HepG2 (cell line): ENCODE measurements at regions not wholly inside any gene's neighbourhood (a gene's known extent, or its start where the extent isn't known, plus 50 kb on each side); places are given as distances from the start of the nearest gene placed in this dataset.

ENCODE experiments used
- ATAC-seq: fragments of 200-7000 bp; cut with Tn5 transposase; 3 replicates; pipeline ENCODE4 v1.9.1; 2020; ENCODE audit warnings: mild to moderate bottlenecking, moderate library complexity
- BruUV-seq: library from RNA; stranded (reverse); fragments of 400-500 nt; replicated peaks from 2 replicates; lab custom pipeline; 2021; lab: Mats Ljungman, UMichigan
- CTCF ChIA-PET: fragments of 300-600 bp; formaldehyde crosslinking; extraction: SDS; loops from one replicate; lab custom pipeline; 2021; ENCODE audit warnings: low total read pairs, inconsistent platforms, low intra/inter-chr PET ratio; lab: Yijun Ruan, JAX
- POLR2A ChIA-PET: fragments of 350-600 bp; sonication (Branson Sonifier 250); formaldehyde crosslinking; loops from one replicate; lab custom pipeline; 2020; ENCODE audit warnings: antibody characterized with exemption, inconsistent platforms; lab: Yijun Ruan, JAX
- DNase-seq: peaks from one replicate; pipeline ENCODE4 v3.0.0-alpha.2; 2015; ENCODE audit warnings: low spot score
- FAIRE-seq: peaks from 3 replicates; lab custom pipeline; 2011; peaks lifted over from hg19 to GRCh38; lab: Jason Lieb, UNC
- H2AFZ ChIP-seq: one replicate; pipeline ENCODE4 v1.6.1; 2011; ENCODE audit warnings: low read length, inconsistent platforms
- H3K27ac ChIP-seq: fragments of 300-600 bp; 3 replicates; pipeline ENCODE4 v1.8.0; 2011; ENCODE audit warnings: mixed run types, mild to moderate bottlenecking, mixed read lengths, low read length, inconsistent platforms; ENCODE audit not compliant: insufficient read depth; ENCODE audit errors: extremely low read length
- H3K27me3 ChIP-seq, 2 experiments: fragments of 200-600 bp in 1 of 2; 2 replicates in 1 of 2; 3 replicates in 1 of 2; pipeline versions ENCODE4 v1.6.0 to v1.8.0; 2011; ENCODE audit warnings: low read length in 2 of 2, mild to moderate bottlenecking in 2 of 2, moderate library complexity in 2 of 2, inconsistent platforms in 1 of 2; ENCODE audit not compliant: insufficient read depth in 2 of 2, control insufficient read depth in 1 of 2
- H3K36me3 ChIP-seq, 2 experiments: fragments of 200-600 bp in 1 of 2; replicated peaks in 1 of 2; 2 replicates in 1 of 2; 3 replicates in 1 of 2; pipeline versions ENCODE4 v1.5.1 to v1.8.0; 2011; ENCODE audit warnings: low read length in 2 of 2, inconsistent platforms in 1 of 2; ENCODE audit not compliant: insufficient read depth in 2 of 2, control insufficient read depth in 1 of 2
- H3K4me1 ChIP-seq: 2 replicates; pipeline ENCODE4 v1.5.1; 2012; ENCODE audit warnings: low read length, inconsistent platforms; ENCODE audit not compliant: insufficient read depth
- H3K4me2 ChIP-seq: 2 replicates; pipeline ENCODE4 v1.6.0; 2011; ENCODE audit warnings: low read depth, low read length, inconsistent platforms
- H3K4me3 ChIP-seq, 3 experiments: fragments of 200-600 bp in 1 of 3; sonication (generic), shearing (Covaris generic) in 1 of 3; replicated peaks in 1 of 3; 2 replicates each; pipeline ENCODE4 v1.5.1; 2011 to 2016; ENCODE audit warnings: low read length in 3 of 3, inconsistent platforms in 2 of 3, low read depth in 2 of 3, mild to moderate bottlenecking in 2 of 3, control low read depth in 1 of 3, mixed read lengths in 1 of 3; ENCODE audit not compliant: insufficient read depth in 1 of 3
- H3K79me2 ChIP-seq: one replicate; pipeline ENCODE4 v1.6.1; 2011; ENCODE audit warnings: low read length, inconsistent platforms; ENCODE audit not compliant: insufficient read depth
- H3K9ac ChIP-seq: 2 replicates; pipeline ENCODE4 v1.6.0; 2011; ENCODE audit warnings: mild to moderate bottlenecking, low read depth, low read length, inconsistent platforms; ENCODE audit not compliant: insufficient read depth
- H3K9me3 ChIP-seq: 2 replicates; pipeline ENCODE4 v1.5.1; 2012; ENCODE audit warnings: mild to moderate bottlenecking, low read length
- H4K20me1 ChIP-seq: 2 replicates; pipeline ENCODE4 v1.6.0; 2011; ENCODE audit warnings: inconsistent platforms, mild to moderate bottlenecking, low read length, moderate library complexity; ENCODE audit not compliant: insufficient read depth
- CBX2 ChIP-seq, 2 experiments: fragments of 200-600 bp in 1 of 2; sonication (generic); formaldehyde crosslinking in 1 of 2; IDR thresholded peaks; 2 replicates each; pipeline versions ENCODE4 v1.7.0 to v1.8.1; 2018 to 2022; ENCODE audit warnings: low read depth in 2 of 2, low read length in 1 of 2, mild to moderate bottlenecking in 1 of 2, missing genetic modification reagents in 1 of 2
- GLI4 ChIP-seq: sonication (generic); formaldehyde crosslinking; IDR thresholded peaks from 2 replicates; pipeline ENCODE4 v1.5.1; 2020; ENCODE audit warnings: missing genetic modification reagents, mild to moderate bottlenecking, moderate library complexity, borderline replicate concordance
- MBD4 ChIP-seq: IDR thresholded peaks from 2 replicates; pipeline ENCODE4 v1.6.1; 2012; ENCODE audit warnings: low read length, inconsistent platforms, borderline replicate concordance
- MYC ChIP-seq: sonication (generic); formaldehyde crosslinking; IDR thresholded peaks from 2 replicates; pipeline ENCODE4 v1.9.0; 2021; ENCODE audit warnings: missing genetic modification reagents, borderline replicate concordance
- NR2F6 ChIP-seq, 2 experiments: IDR thresholded peaks; 2 replicates each; pipeline ENCODE4 v1.6.1; 2016; ENCODE audit warnings: antibody characterized with exemption in 1 of 2, mild to moderate bottlenecking in 1 of 2
- STAT5B ChIP-seq: sonication (generic); formaldehyde crosslinking; IDR thresholded peaks from 2 replicates; pipeline ENCODE4 v1.4.0; 2020; ENCODE audit warnings: missing genetic modification reagents
- ZBTB25 ChIP-seq: IDR thresholded peaks from 2 replicates; pipeline ENCODE4 v1.6.1; 2018; ENCODE audit warnings: missing genetic modification reagents
- ZBTB26 ChIP-seq: IDR thresholded peaks from 2 replicates; pipeline ENCODE4 v1.6.1; 2016; ENCODE audit warnings: missing compliant biosample characterization, missing genetic modification reagents, borderline replicate concordance
- ZFP37 ChIP-seq: sonication (generic); formaldehyde crosslinking; IDR thresholded peaks from 2 replicates; pipeline ENCODE4 v1.4.0; 2020; ENCODE audit warnings: missing genetic modification reagents, borderline replicate concordance
- ZIK1 ChIP-seq: sonication (generic); formaldehyde crosslinking; IDR thresholded peaks from 2 replicates; pipeline ENCODE4 v1.5.0; 2020; ENCODE audit warnings: mild to moderate bottlenecking, low read depth, missing genetic modification reagents, borderline replicate concordance
- ZKSCAN8 ChIP-seq: IDR thresholded peaks from 2 replicates; pipeline ENCODE4 v1.6.1; 2016; ENCODE audit warnings: borderline replicate concordance, missing genetic modification reagents, missing compliant biosample characterization
- ZNF350 ChIP-seq: sonication (generic); formaldehyde crosslinking; IDR thresholded peaks from 2 replicates; pipeline ENCODE4 v1.4.0; 2020; ENCODE audit warnings: mild to moderate bottlenecking, low read depth, missing genetic modification reagents, borderline replicate concordance
- ZNF354B ChIP-seq: sonication (generic); formaldehyde crosslinking; IDR thresholded peaks from 2 replicates; pipeline ENCODE4 v1.8.0; 2022; ENCODE audit warnings: mild to moderate bottlenecking, missing genetic modification reagents
- ZNF468 ChIP-seq: sonication (generic); formaldehyde crosslinking; IDR thresholded peaks from 2 replicates; pipeline ENCODE4 v1.8.0; 2022; ENCODE audit warnings: mild to moderate bottlenecking, moderate library complexity, missing genetic modification reagents
- ZNF564 ChIP-seq: sonication (generic); formaldehyde crosslinking; IDR thresholded peaks from 2 replicates; pipeline ENCODE4 v1.8.1; 2023; ENCODE audit warnings: mild to moderate bottlenecking, missing genetic modification reagents
- ZNF576 ChIP-seq: sonication (generic); formaldehyde crosslinking; IDR thresholded peaks from 2 replicates; pipeline ENCODE4 v1.4.0; 2020; ENCODE audit warnings: mild to moderate bottlenecking, missing genetic modification reagents
- ZNF580 ChIP-seq: IDR thresholded peaks from 2 replicates; pipeline ENCODE4 v1.6.1; 2016; ENCODE audit warnings: low read depth, borderline replicate concordance
- ZNF619 ChIP-seq: sonication (generic); formaldehyde crosslinking; IDR thresholded peaks from 2 replicates; pipeline ENCODE4 v1.4.0; 2020; ENCODE audit warnings: mild to moderate bottlenecking, missing genetic modification reagents
- ZSCAN20 ChIP-seq: sonication (generic); formaldehyde crosslinking; IDR thresholded peaks from 2 replicates; pipeline ENCODE4 v1.4.0; 2020; ENCODE audit warnings: missing genetic modification reagents, mild to moderate bottlenecking, borderline replicate concordance
- WGBS: methylation state at CpG from one replicate; pipeline ENCODE4 v1.1.6; 2017; ENCODE audit warnings: low lambda C conversion rate; 5-methylcytosine and 5-hydroxymethylcytosine counted together
- in situ Hi-C: cut with HindIII; loops from 2 replicates; pipeline ENCODE4 v1.10.0; 2017; ENCODE audit warnings: low pct_unique_long_range_greater_than_20kb; ENCODE audit not compliant: extremely low pct_ligation_motif_present
- intact Hi-C: fragments of 100-400 bp; cut with micrococcal nuclease; formaldehyde crosslinking; loops from one replicate; pipeline ENCODE4 v1.10.0; 2022; ENCODE audit not compliant: unreplicated experiment

GRCh38 chr12:18799561-18799960, 61.6 kb downstream of the CAPZA3 start:
- H2AFZ ChIP-seq, result no peak overlapping the region
- no peak for DNase-seq
- H3K4me1 ChIP-seq, result peaks cover 38% of the 10 kb centered on the region
- POLR2A ChIA-PET, result no interaction called here
- no peak overlapping the region for H3K9ac ChIP-seq
- 32% methylated on average over 1 of the region's 1 CpG for WGBS
- in situ Hi-C loops, result no loop called here
- no peak for FAIRE-seq
- ATAC-seq, result no peak
- no peak overlapping the region for H3K4me2 ChIP-seq
- H4K20me1 ChIP-seq, result no peaks in the 10 kb centered on the region
- no peak for TF ChIP-seq NR2F6 (IDR thresholded peaks at IDR 0.05)
- TF ChIP-seq NR2F6 (CRISPR knock-in tag; IDR thresholded peaks at IDR 0.05), result no peak
- TF ChIP-seq STAT5B (CRISPR knock-in tag), result no peak
- TF ChIP-seq ZNF350 (CRISPR knock-in tag), result no peak
- no peak for TF ChIP-seq ZBTB26 (CRISPR knock-in tag)
- TF ChIP-seq ZNF619 (CRISPR knock-in tag), result no peak
- no peak for TF ChIP-seq ZNF564 (CRISPR knock-in tag)
- TF ChIP-seq GLI4 (CRISPR knock-in tag), result no peak
- no peak for TF ChIP-seq ZSCAN20 (CRISPR knock-in tag)
- TF ChIP-seq ZNF580 (CRISPR knock-in tag), result no peak
- TF ChIP-seq ZKSCAN8 (CRISPR knock-in tag), result no peak
- no peak for TF ChIP-seq ZFP37 (CRISPR knock-in tag)
- TF ChIP-seq ZNF354B (CRISPR knock-in tag), result no peak
- TF ChIP-seq MYC (CRISPR knock-in tag), result no peak
- TF ChIP-seq ZNF468 (CRISPR knock-in tag), result no peak
- TF ChIP-seq CBX2 (IDR thresholded peaks at IDR 0.05; ENCODE audit: low read depth, low read length), result no peak
- TF ChIP-seq CBX2 (CRISPR knock-in tag; IDR thresholded peaks at IDR 0.05; ENCODE audit: low read depth), result no peak
- TF ChIP-seq ZIK1 (CRISPR knock-in tag), result no peak
- no peak for TF ChIP-seq MBD4
- TF ChIP-seq ZNF576, result no peak
- no peak for TF ChIP-seq ZBTB25 (CRISPR knock-in tag)
- TF ChIP-seq, all 625 proteins: peak for 0
- Histone ChIP-seq H3K36me3 (no peaks in the 10 kb centered on the region), H3K4me3 (no peak overlapping the region), H3K79me2 (no peaks in the 10 kb centered on the region), H3K27me3 (no peaks in the 10 kb centered on the region; a peak in 1 of 5 replicates), H3K27ac (no peak overlapping the region), H3K9me3 (no peaks in the 10 kb centered on the region)
- no TSS peak for BruUV-seq
- CTCF ChIA-PET, result no interaction called here
- intact Hi-C loops, result no loop called here
